Neural progenitor cell (in vitro differentiated cells): ENCODE measurements at regions not wholly inside any gene's neighbourhood (a gene's known extent, or its start where the extent isn't known, plus 50 kb on each side); places are given as distances from the start of the nearest gene placed in this dataset.

ENCODE experiments used
- DNase-seq: peaks from one replicate; pipeline ENCODE4 v3.0.0-alpha.2; 2016; ENCODE audit warnings: low spot score
- H2AFZ ChIP-seq: fragments of 200-600 bp; sonication (generic); replicated peaks from 2 replicates; pipeline ENCODE4 v1.6.1; 2016; ENCODE audit warnings: antibody characterized with exemption
- H3F3A ChIP-seq: fragments of 200-600 bp; sonication (generic); 2 replicates; pipeline ENCODE4 v1.6.1; 2016; ENCODE audit warnings: antibody characterized with exemption, low read depth
- H3K27ac ChIP-seq: fragments of 200-600 bp; sonication (generic); 2 replicates; pipeline ENCODE4 v1.5.1; 2016; ENCODE audit warnings: mild to moderate bottlenecking
- H3K27me3 ChIP-seq: fragments of 200-600 bp; sonication (generic); 2 replicates; pipeline ENCODE4 v1.6.1; 2016; ENCODE audit warnings: mild to moderate bottlenecking, moderate library complexity
- H3K36me3 ChIP-seq: fragments of 200-600 bp; sonication (generic); 2 replicates; pipeline ENCODE4 v1.5.1; 2016
- H3K4me1 ChIP-seq: fragments of 200-600 bp; sonication (generic); 2 replicates; pipeline ENCODE4 v1.6.1; 2016; ENCODE audit warnings: mixed run types
- H3K4me2 ChIP-seq: fragments of 200-600 bp; sonication (generic); 2 replicates; pipeline ENCODE4 v1.6.1; 2016
- H3K4me3 ChIP-seq: fragments of 200-600 bp; sonication (generic); 2 replicates; pipeline ENCODE4 v1.5.1; 2016
- H3K79me2 ChIP-seq: fragments of 200-600 bp; sonication (generic); 2 replicates; pipeline ENCODE4 v1.6.1; 2016; ENCODE audit warnings: low read depth
- H3K9ac ChIP-seq: fragments of 200-600 bp; sonication (generic); 2 replicates; pipeline ENCODE4 v1.6.1; 2016
- H3K9me3 ChIP-seq: fragments of 200-600 bp; sonication (generic); 2 replicates; pipeline ENCODE4 v1.5.1; 2016; ENCODE audit warnings: low read depth
- H4K20me1 ChIP-seq: fragments of 200-600 bp; sonication (generic); 2 replicates; pipeline ENCODE4 v1.6.1; 2016; ENCODE audit warnings: low read depth
- H3K27ac Mint-ChIP-seq: 3 replicates; pipeline ENCODE4 v1.8.0; 2021; ENCODE audit warnings: mixed read lengths
- H3K27me3 Mint-ChIP-seq: 2 replicates; pipeline ENCODE4 v1.8.0; 2022; ENCODE audit warnings: low read depth, mild to moderate bottlenecking, inconsistent platforms, moderate library complexity, mixed read lengths; ENCODE audit not compliant: insufficient read depth
- H3K36me3 Mint-ChIP-seq: 3 replicates; pipeline ENCODE4 v1.8.0; 2021; ENCODE audit warnings: mixed read lengths
- H3K4me1 Mint-ChIP-seq: 3 replicates; pipeline ENCODE4 v1.8.0; 2021; ENCODE audit warnings: mixed read lengths
- H3K4me3 Mint-ChIP-seq: 3 replicates; pipeline ENCODE4 v1.8.0; 2021; ENCODE audit warnings: mild to moderate bottlenecking, moderate library complexity, mixed read lengths
- H3K9me3 Mint-ChIP-seq: 3 replicates; pipeline ENCODE4 v1.8.0; 2020; ENCODE audit warnings: mixed read lengths
- EZH2 ChIP-seq: fragments of 200-600 bp; sonication (generic); IDR thresholded peaks from 2 replicates; pipeline ENCODE4 v1.6.1; 2017; ENCODE audit warnings: antibody characterized with exemption, mild to moderate bottlenecking, moderate library complexity
- EZH2phosphoT487 ChIP-seq: fragments of 200-600 bp; sonication (generic); IDR thresholded peaks from 2 replicates; pipeline ENCODE4 v1.6.1; 2017; ENCODE audit warnings: antibody characterized with exemption
- TF ChIP-seq, protein P1 (sequence below): fragments of 200-600 bp; sonication (generic); IDR thresholded peaks from 2 replicates; pipeline ENCODE4 v1.5.1; 2017; ENCODE audit warnings: antibody characterized with exemption, mild to moderate bottlenecking

DNA sequence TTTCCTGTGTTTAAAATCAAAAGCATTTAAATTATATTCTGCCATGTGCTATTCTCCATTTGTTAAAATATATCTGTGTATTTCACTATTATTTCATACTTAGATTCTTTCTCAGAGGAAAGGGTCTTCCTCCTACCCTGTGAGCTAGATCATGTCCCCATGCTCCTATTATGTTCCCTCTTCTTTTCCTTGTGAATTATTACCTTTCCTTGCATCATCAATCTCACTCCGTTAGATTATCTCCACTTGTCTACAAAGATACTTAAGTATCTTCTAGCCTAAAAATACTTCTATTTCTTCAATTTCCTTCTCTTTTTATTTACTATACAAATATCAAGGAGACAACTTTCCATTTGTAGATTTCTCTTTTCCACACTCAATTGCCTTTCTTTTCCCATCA, 146.5 kb downstream of the FOXG1 start:
- Histone ChIP-seq H3K9ac (no peak overlapping the region), H3K79me2 (no peaks in the 10 kb centered on the region), H3K4me1 (no peaks in the 10 kb centered on the region), H3F3A (no peaks in the 10 kb centered on the region), H3K4me3 (no peak overlapping the region), H3K4me2 (no peak overlapping the region), H3K9me3 (no peaks in the 10 kb centered on the region), H2AFZ (no peak overlapping the region), H3K27me3 (no peaks in the 10 kb centered on the region), H3K36me3 (no peaks in the 10 kb centered on the region), H4K20me1 (no peaks in the 10 kb centered on the region), H3K27ac (no peak overlapping the region)
- H3K4me1 Mint-ChIP-seq: no peaks in the 10 kb centered on the region
- TF ChIP-seq EZH2phosphoT487 (no peak), EZH2 (no peak)
- TF ChIP-seq, protein P1, sequence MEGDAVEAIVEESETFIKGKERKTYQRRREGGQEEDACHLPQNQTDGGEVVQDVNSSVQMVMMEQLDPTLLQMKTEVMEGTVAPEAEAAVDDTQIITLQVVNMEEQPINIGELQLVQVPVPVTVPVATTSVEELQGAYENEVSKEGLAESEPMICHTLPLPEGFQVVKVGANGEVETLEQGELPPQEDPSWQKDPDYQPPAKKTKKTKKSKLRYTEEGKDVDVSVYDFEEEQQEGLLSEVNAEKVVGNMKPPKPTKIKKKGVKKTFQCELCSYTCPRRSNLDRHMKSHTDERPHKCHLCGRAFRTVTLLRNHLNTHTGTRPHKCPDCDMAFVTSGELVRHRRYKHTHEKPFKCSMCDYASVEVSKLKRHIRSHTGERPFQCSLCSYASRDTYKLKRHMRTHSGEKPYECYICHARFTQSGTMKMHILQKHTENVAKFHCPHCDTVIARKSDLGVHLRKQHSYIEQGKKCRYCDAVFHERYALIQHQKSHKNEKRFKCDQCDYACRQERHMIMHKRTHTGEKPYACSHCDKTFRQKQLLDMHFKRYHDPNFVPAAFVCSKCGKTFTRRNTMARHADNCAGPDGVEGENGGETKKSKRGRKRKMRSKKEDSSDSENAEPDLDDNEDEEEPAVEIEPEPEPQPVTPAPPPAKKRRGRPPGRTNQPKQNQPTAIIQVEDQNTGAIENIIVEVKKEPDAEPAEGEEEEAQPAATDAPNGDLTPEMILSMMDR: no peak
- no peaks in the 10 kb centered on the region for H3K36me3 Mint-ChIP-seq
- peaks cover under 1% of the 10 kb centered on the region for H3K9me3 Mint-ChIP-seq
- no peak overlapping the region for H3K4me3 Mint-ChIP-seq
- H3K27me3 Mint-ChIP-seq: no peaks in the 10 kb centered on the region
- no peak overlapping the region for H3K27ac Mint-ChIP-seq
- no peak for DNase-seq

DNA sequence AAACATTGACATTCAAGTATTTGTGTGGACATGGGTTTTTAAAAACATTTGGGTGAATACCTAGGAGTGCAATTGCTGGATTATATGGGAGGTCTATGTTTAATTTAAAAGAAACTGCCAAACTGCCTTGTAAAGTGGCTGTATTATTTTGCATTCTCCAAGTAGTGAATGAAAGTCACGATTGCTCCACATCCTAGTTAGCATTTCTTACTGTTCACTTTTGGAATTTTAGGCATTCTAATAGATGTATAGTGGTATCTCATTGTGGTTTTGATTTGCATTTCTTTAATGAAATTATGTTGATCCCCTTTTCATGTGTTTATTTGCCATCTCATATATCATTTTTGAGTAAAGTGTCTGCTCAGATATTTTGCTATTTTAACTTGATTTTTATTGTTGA, 159.5 kb downstream of the FOXG1 start:
- no peaks in the 10 kb centered on the region for H3K36me3 Mint-ChIP-seq
- Histone ChIP-seq H3K4me1 (no peaks in the 10 kb centered on the region), H3K36me3 (no peaks in the 10 kb centered on the region), H3K4me2 (no peak overlapping the region), H3F3A (no peaks in the 10 kb centered on the region), H3K9me3 (no peaks in the 10 kb centered on the region), H3K27ac (no peak overlapping the region), H2AFZ (no peak overlapping the region), H3K9ac (no peak overlapping the region), H3K79me2 (no peaks in the 10 kb centered on the region), H3K27me3 (no peaks in the 10 kb centered on the region), H4K20me1 (no peaks in the 10 kb centered on the region), H3K4me3 (no peak overlapping the region)
- H3K4me3 Mint-ChIP-seq: no peak overlapping the region
- TF ChIP-seq, protein P1: no peak
- no peak for TF ChIP-seq EZH2phosphoT487
- no peak for TF ChIP-seq EZH2
- DNase-seq: no peak
- no peak overlapping the region for H3K27ac Mint-ChIP-seq
- H3K27me3 Mint-ChIP-seq: no peaks in the 10 kb centered on the region
- H3K4me1 Mint-ChIP-seq: no peaks in the 10 kb centered on the region
- no peaks in the 10 kb centered on the region for H3K9me3 Mint-ChIP-seq

DNA sequence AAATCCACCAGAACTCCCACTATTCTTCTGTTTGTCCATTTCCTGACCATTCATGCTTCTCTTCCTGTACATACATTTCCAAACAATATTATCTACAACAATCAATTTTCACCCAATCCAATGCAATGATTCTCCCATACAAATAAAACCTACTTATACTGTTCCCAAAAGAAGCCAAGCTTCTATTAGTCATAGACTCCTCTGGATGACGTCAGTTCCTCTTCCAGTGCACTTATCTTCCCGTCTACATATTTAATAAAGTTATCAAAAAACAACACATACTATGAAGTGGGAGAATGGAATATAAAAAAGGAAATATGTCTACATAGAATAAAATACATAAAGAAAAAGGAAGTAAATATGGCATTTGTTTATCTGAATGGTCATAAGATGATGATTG, 165.4 kb downstream of the FOXG1 start:
- Histone ChIP-seq H3K27me3 (no peaks in the 10 kb centered on the region), H3K4me1 (no peaks in the 10 kb centered on the region), H3K27ac (no peak overlapping the region), H3K9ac (no peak overlapping the region), H3K4me2 (no peak overlapping the region), H3K9me3 (no peaks in the 10 kb centered on the region), H4K20me1 (no peaks in the 10 kb centered on the region), H3F3A (no peaks in the 10 kb centered on the region), H3K36me3 (no peaks in the 10 kb centered on the region), H2AFZ (no peak overlapping the region), H3K4me3 (no peak overlapping the region), H3K79me2 (no peaks in the 10 kb centered on the region)
- H3K27ac Mint-ChIP-seq: no peak overlapping the region
- TF ChIP-seq, protein P1: no peak
- TF ChIP-seq EZH2phosphoT487: no peak
- peaks cover 13% of the 10 kb centered on the region for H3K9me3 Mint-ChIP-seq
- no peak overlapping the region for H3K4me3 Mint-ChIP-seq
- DNase-seq: no peak
- no peaks in the 10 kb centered on the region for H3K4me1 Mint-ChIP-seq
- no peaks in the 10 kb centered on the region for H3K36me3 Mint-ChIP-seq
- H3K27me3 Mint-ChIP-seq: no peaks in the 10 kb centered on the region

DNA sequence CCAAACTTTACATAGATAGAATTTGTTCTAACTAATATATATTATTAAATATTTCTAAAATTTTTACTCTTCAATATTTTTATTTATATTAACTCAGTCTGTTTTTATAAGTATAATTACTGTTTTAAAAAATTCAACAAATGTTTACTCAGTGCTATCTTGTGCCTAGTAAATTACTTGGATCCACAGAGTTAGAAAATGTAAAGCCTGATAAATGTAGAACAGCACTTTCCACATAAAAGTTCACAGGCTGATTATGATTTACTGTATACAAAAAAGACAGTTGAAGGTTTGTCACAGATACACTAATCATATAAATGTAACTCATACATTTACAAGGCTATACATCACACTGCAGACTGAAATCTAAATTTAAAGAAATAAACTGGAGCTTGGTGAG, 170.0 kb downstream of the FOXG1 start:
- H3K4me2 ChIP-seq: no peak overlapping the region
- H3F3A ChIP-seq: no peaks in the 10 kb centered on the region
- no peaks in the 10 kb centered on the region for H3K27me3 Mint-ChIP-seq
- H3K27me3 ChIP-seq: no peaks in the 10 kb centered on the region
- no peak for DNase-seq
- H3K36me3 Mint-ChIP-seq: no peaks in the 10 kb centered on the region
- H3K79me2 ChIP-seq: no peaks in the 10 kb centered on the region
- H3K36me3 ChIP-seq: no peaks in the 10 kb centered on the region
- H2AFZ ChIP-seq: no peak overlapping the region
- no peaks in the 10 kb centered on the region for H3K9me3 ChIP-seq
- no peaks in the 10 kb centered on the region for H4K20me1 ChIP-seq
- H3K9me3 Mint-ChIP-seq: peaks cover 16% of the 10 kb centered on the region
- no peak overlapping the region for H3K27ac Mint-ChIP-seq
- no peak overlapping the region for H3K4me3 Mint-ChIP-seq
- TF ChIP-seq EZH2: no peak
- no peak for TF ChIP-seq EZH2phosphoT487
- TF ChIP-seq, protein P1: no peak
- H3K4me3 ChIP-seq: no peak overlapping the region
- no peaks in the 10 kb centered on the region for H3K4me1 ChIP-seq
- H3K27ac ChIP-seq: no peak overlapping the region
- H3K4me1 Mint-ChIP-seq: no peaks in the 10 kb centered on the region
- H3K9ac ChIP-seq: no peak overlapping the region
